GM20000 (cell line): ENCODE measurements at regions not wholly inside any gene's neighbourhood (a gene's known extent, or its start where the extent isn't known, plus 50 kb on each side); places are given as distances from the start of the nearest gene placed in this dataset.
"Not testable (repeated sequence)": the region's sequence is repeated elsewhere in the genome, so short reads cannot be mapped to it uniquely, and the experiment has no call there.

Experiments
- DNase-seq: peaks from one replicate; pipeline ENCODE4 v3.0.0; 2012; ENCODE audit warnings: low spot score
- TF ChIP-seq, protein P1 (sequence below): IDR thresholded peaks from 2 replicates; pipeline ENCODE4 v1.5.1; 2012; ENCODE audit warnings: mild to moderate bottlenecking, control low read depth; ENCODE audit errors: extremely low read depth, missing control alignments

DNA sequence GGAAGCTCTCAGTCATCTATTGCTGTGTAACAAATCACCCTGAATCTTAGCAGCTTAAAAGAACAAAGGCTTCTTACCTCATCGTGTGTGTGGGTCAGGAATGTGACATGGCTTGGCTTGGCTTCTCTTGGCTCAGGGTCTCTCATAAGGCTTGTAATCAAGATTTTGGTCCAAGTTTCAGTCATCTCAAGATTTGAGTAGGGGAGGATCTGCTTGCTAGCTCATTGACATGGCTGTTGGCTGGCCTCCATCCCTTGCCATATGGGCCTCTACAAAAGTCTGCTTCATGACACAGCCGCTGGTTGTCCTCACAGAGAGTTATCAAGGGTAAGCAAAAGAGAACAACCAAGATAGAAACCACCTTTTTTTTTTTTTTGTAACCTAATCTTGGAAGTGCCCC is 207.7 kb downstream of the PTPRC start:
- DNase-seq: no peak
- TF ChIP-seq, protein P1, sequence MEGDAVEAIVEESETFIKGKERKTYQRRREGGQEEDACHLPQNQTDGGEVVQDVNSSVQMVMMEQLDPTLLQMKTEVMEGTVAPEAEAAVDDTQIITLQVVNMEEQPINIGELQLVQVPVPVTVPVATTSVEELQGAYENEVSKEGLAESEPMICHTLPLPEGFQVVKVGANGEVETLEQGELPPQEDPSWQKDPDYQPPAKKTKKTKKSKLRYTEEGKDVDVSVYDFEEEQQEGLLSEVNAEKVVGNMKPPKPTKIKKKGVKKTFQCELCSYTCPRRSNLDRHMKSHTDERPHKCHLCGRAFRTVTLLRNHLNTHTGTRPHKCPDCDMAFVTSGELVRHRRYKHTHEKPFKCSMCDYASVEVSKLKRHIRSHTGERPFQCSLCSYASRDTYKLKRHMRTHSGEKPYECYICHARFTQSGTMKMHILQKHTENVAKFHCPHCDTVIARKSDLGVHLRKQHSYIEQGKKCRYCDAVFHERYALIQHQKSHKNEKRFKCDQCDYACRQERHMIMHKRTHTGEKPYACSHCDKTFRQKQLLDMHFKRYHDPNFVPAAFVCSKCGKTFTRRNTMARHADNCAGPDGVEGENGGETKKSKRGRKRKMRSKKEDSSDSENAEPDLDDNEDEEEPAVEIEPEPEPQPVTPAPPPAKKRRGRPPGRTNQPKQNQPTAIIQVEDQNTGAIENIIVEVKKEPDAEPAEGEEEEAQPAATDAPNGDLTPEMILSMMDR: no peak

DNA sequence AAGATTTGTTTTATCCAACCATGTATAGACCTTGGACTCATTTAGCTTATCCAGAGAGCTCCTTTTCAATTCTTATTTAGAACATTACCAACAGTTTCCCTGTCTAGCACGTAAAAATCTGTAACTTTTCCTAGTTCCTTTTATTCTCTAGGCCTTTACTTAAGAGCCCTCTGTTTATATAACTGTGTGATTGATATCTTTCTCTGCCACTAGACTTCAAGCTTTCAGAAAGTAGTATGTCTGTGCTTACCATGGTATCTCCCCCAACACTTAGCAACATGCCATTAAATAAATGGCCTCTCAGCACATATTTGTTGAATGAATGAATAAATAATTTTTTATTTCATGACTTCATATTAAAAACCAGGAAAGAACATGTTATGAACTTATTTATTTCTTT is 209.4 kb downstream of the PTPRC start:
- TF ChIP-seq, protein P1: no peak
- no peak for DNase-seq

DNA sequence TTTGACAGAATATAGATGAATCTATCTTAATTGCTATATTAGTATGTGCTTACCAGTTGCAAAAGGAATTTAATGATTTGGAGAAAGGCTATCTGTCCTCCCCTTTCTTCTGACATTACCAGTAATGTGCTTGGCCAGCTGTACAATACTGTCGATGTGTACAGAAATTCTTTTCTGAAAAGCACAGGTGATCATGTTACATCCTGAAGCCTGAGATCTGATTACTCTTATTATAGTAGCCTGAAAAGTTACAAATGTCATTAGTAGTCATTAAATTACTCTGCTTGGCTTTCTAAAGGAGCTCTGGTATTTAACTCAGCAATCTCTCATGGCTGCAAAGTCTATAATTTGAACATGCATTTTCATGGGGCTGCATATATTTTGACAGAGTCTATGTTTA is 209.8 kb downstream of the PTPRC start:
- TF ChIP-seq, protein P1: no peak
- no peak for DNase-seq

DNA sequence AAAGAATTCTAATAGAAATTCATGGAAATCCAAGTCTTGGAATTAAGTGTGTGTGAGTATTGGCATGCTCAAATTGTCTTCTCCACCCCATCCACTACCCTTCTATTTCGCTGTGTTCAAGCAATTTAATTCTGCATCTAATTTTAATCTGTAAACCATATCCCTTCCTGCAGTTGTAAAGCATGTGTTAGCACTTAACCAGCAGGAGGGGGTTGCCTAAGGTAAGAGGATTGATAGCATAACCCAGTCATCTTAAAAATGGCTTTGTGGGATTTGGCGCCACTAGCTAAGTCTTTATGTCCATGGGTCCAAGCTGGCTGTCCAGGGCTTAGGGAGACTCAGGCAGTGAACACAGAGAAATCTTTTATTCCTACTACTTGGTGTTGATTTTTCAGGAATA is 210.3 kb downstream of the PTPRC start:
- DNase-seq: no peak
- TF ChIP-seq, protein P1: no peak

DNA sequence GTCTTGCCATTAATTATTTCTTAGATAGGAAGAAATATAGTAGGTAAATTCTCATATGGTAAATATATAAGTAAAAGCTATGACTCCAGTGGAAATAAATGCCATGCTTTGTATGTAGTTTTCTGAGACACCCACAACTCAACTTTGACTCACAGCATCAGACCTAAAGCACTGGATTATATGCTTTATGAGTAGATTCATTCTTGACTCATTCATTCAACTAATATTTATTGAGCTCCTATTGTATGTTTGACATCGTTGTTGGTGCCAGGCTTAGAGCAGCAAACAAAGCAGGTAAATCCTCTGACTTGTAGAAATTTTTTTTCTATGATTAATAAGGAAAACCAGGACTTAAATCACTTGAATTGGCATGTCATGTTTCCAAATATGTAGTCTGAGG is 211.4 kb downstream of the PTPRC start:
- TF ChIP-seq, protein P1: no peak
- no peak for DNase-seq

DNA sequence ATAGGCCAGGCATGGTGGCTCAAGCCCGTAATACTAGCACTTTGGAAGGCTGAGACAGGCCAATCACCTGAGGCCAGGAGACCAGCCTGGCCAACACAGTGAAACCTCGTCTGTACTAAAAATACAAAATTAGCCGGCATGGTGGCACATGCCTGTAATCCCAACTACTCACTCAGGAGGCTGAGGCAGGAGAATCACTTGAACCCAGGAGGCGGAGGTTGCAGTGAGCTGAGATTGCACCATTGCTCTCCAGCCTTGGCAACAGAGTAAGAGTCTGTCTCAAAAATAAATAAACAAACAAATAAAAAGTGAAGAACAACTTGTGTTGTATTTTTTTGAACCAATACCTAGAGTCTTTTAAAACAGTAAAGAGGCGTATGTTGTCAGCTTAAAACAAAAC is 212.1 kb downstream of the PTPRC start:
- DNase-seq: not testable (repeated sequence)

DNA sequence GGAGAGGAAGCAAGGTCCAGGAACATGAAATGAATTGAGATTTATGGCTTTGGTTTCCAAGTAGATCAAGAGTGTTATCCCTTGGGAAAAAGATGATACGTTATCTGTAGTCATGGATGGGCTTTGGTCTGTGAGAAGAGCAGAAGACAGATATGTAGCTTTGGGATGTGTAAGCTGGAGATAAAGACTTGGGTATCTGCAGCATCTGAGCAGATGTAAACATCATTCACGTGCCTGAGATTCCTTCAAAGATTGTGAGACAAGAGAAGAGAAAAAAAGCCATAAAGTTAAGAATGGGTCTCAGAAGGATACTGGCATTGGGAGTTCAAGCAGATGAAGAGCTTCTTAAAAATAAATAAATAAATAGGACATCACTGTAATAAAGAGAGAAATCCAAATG is 217.8 kb downstream of the PTPRC start:
- DNase-seq: no peak
- TF ChIP-seq, protein P1: no peak

DNA sequence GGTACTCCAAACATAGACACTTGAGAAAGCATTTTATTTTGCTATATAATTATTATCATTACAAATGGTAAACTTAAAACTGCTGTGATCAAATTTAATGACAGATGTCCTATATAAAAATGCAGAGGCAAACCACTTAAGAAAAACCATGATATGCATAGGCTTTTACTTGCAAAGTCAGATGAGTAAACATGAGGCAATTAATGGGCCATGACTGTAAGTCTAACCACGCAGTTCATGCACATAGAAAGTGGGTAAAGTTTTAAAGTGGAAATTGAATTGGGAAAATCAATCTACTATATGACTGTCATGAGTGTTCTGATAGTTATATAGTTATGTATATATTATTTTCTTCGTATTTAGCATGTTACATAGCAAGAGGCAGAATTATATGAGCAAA is 219.2 kb downstream of the PTPRC start:
- no peak for DNase-seq
- TF ChIP-seq, protein P1: no peak
